ENCODE measurements at regions not wholly inside any gene's neighbourhood (a gene's known extent, or its start where the extent isn't known, plus 50 kb on each side); places are given as distances from the start of the nearest gene placed in this dataset.

GRCh38 chr10:23899166-23899565 lies 309.8 kb upstream of the KIAA1217 start:
- TF ChIP-seq EP300 (IDR thresholded peaks at IDR 0.05; ENCODE audit: borderline replicate concordance) (no peak), YY1 (IDR thresholded peaks at IDR 0.05; ENCODE audit: low read depth) (no peak), RAD21 (IDR thresholded peaks at IDR 0.05; ENCODE audit: low read depth) (no peak)

GRCh38 chr10:23910291-23910690 lies 298.6 kb upstream of the KIAA1217 start:
- TF ChIP-seq EP300 (IDR thresholded peaks at IDR 0.05; ENCODE audit: borderline replicate concordance) (no peak), RAD21 (IDR thresholded peaks at IDR 0.05; ENCODE audit: low read depth) (no peak), MAX (IDR thresholded peaks at IDR 0.05) (no peak), CREB1 (IDR thresholded peaks at IDR 0.05; ENCODE audit: low read depth) (no peak), ZBTB7A (IDR thresholded peaks at IDR 0.05; ENCODE audit: low read depth) (no peak), USF1 (IDR thresholded peaks at IDR 0.05) (no peak), EGR1 (IDR thresholded peaks at IDR 0.05) (no peak), TEAD4 (IDR thresholded peaks at IDR 0.05) (no peak), YY1 (IDR thresholded peaks at IDR 0.05; ENCODE audit: low read depth) (no peak), NFIC (IDR thresholded peaks at IDR 0.05) (no peak), CEBPB (IDR thresholded peaks at IDR 0.05) (no peak), FOXM1 (IDR thresholded peaks at IDR 0.05; ENCODE audit: borderline replicate concordance, low read depth) (no peak), TAF1 (IDR thresholded peaks at IDR 0.05; ENCODE audit: low read depth) (no peak), REST (IDR thresholded peaks at IDR 0.05; ENCODE audit: low read depth) (no peak), TCF12 (IDR thresholded peaks at IDR 0.05; ENCODE audit: low read depth) (no peak)

GRCh38 chr10:23912884-23913404 lies 296.0 kb upstream of the KIAA1217 start:
- TF ChIP-seq CREB1 (IDR thresholded peaks at IDR 0.05; ENCODE audit: low read depth): no peak

GRCh38 chr10:23914641-23915040 lies 294.3 kb upstream of the KIAA1217 start:
- no peak for TF ChIP-seq EP300 (IDR thresholded peaks at IDR 0.05; ENCODE audit: borderline replicate concordance)
- no peak for TF ChIP-seq NFIC (IDR thresholded peaks at IDR 0.05)
- TF ChIP-seq USF1 (IDR thresholded peaks at IDR 0.05): no peak
- TF ChIP-seq TCF12 (IDR thresholded peaks at IDR 0.05; ENCODE audit: low read depth): no peak

GRCh38 chr10:23917251-23917840 lies 291.6 kb upstream of the KIAA1217 start:
- no peak for TF ChIP-seq CREB1 (IDR thresholded peaks at IDR 0.05; ENCODE audit: low read depth)
- TF ChIP-seq CEBPB (IDR thresholded peaks at IDR 0.05): no peak
- TF ChIP-seq REST (IDR thresholded peaks at IDR 0.05; ENCODE audit: low read depth): no peak
- TF ChIP-seq ZBTB7A (IDR thresholded peaks at IDR 0.05; ENCODE audit: low read depth): no peak
- no peak for TF ChIP-seq NFIC (IDR thresholded peaks at IDR 0.05)
- TF ChIP-seq TCF12 (IDR thresholded peaks at IDR 0.05; ENCODE audit: low read depth): no peak
- TF ChIP-seq FOXM1 (IDR thresholded peaks at IDR 0.05; ENCODE audit: borderline replicate concordance, low read depth): no peak
- no peak for TF ChIP-seq EP300 (IDR thresholded peaks at IDR 0.05; ENCODE audit: borderline replicate concordance)
- TF ChIP-seq RAD21 (IDR thresholded peaks at IDR 0.05; ENCODE audit: low read depth): no peak
- no peak for TF ChIP-seq YY1 (IDR thresholded peaks at IDR 0.05; ENCODE audit: low read depth)
- TF ChIP-seq MAX (IDR thresholded peaks at IDR 0.05): no peak

- no peak for TF ChIP-seq TAF1 (IDR thresholded peaks at IDR 0.05; ENCODE audit: low read depth)
- no peak for TF ChIP-seq YY1 (IDR thresholded peaks at IDR 0.05; ENCODE audit: low read depth)
- TF ChIP-seq USF1 (IDR thresholded peaks at IDR 0.05): no peak
Measured at GRCh38 chr10:23918090-23918723, 290.7 kb upstream of the KIAA1217 start.

Measured in Ishikawa (cell line).